GM12878 (cell line): ENCODE measurements at regions not wholly inside any gene's neighbourhood (a gene's known extent, or its start where the extent isn't known, plus 50 kb on each side); places are given as distances from the start of the nearest gene placed in this dataset.

Source experiments
- ATAC-seq: fragments of 200-7000 bp; cut with Tn5 transposase; 3 replicates; pipeline ENCODE4 v1.9.1; 2020; ENCODE audit warnings: mild to moderate bottlenecking, moderate library complexity
- BruUV-seq: library from RNA; stranded (reverse); fragments of 400-500 nt; replicated peaks from 2 replicates; lab custom pipeline; 2021; lab: Mats Ljungman, UMichigan
- CTCF ChIA-PET: fragments of 300-600 bp; sonication (Branson Sonifier 250); formaldehyde crosslinking; extraction: SDS; loops from one replicate; lab custom pipeline; 2021; ENCODE audit warnings: inconsistent platforms; lab: Yijun Ruan, JAX
- POLR2A ChIA-PET: fragments of 350-600 bp; formaldehyde crosslinking; extraction: SDS; loops from one replicate; lab custom pipeline; 2021; ENCODE audit warnings: inconsistent platforms; lab: Charles Lee
- RAD21 ChIA-PET: fragments of 300-600 bp; sonication (Branson Sonifier 250); formaldehyde crosslinking; loops from one replicate; lab custom pipeline; 2023; ENCODE audit warnings: antibody characterized with exemption; ENCODE audit not compliant: unreplicated experiment; lab: Charles Lee
- SMC1A ChIA-PET: fragments of 300-600 bp; sonication (Branson Sonifier 250); formaldehyde crosslinking; loops from one replicate; lab custom pipeline; 2023; ENCODE audit not compliant: unreplicated experiment, uncharacterized antibody; lab: Charles Lee
- DNase-seq: peaks from one replicate; pipeline ENCODE4 v3.0.0-alpha.2; 2011; ENCODE audit warnings: low read depth, low spot score
- FAIRE-seq: peaks from 3 replicates; lab custom pipeline; 2011; peaks lifted over from hg19 to GRCh38; lab: Jason Lieb, UNC
- H2AFZ ChIP-seq: 2 replicates; pipeline ENCODE4 v1.6.0; 2011; ENCODE audit warnings: low read depth, low read length, control low read depth; ENCODE audit not compliant: control insufficient read depth
- H3K27ac ChIP-seq: 2 replicates; pipeline ENCODE4 v1.5.1; 2011; ENCODE audit warnings: control low read depth; ENCODE audit not compliant: control insufficient read depth, insufficient read depth
- H3K27me3 ChIP-seq, 2 experiments: replicated peaks in 1 of 2; 2 replicates each; pipeline versions ENCODE4 v1.6.0 to v1.6.1; 2011; ENCODE audit warnings: low read length in 1 of 2; ENCODE audit not compliant: control insufficient read depth in 2 of 2, insufficient read depth in 2 of 2
- H3K36me3 ChIP-seq, 2 experiments: 2 replicates each; pipeline ENCODE4 v1.5.1; 2011; ENCODE audit warnings: low read length in 1 of 2; ENCODE audit not compliant: control insufficient read depth in 2 of 2, insufficient read depth in 2 of 2
- H3K4me1 ChIP-seq: 2 replicates; pipeline ENCODE4 v1.6.1; 2011; ENCODE audit warnings: mild to moderate bottlenecking, low read length, moderate library complexity, mixed read lengths; ENCODE audit not compliant: control insufficient read depth, insufficient read depth
- H3K4me2 ChIP-seq: 2 replicates; pipeline ENCODE4 v1.6.0; 2011; ENCODE audit warnings: control low read depth; ENCODE audit not compliant: control insufficient read depth, insufficient read depth
- H3K4me3 ChIP-seq: fragments of 200-600 bp; sonication (generic); 2 replicates; pipeline ENCODE4 v1.5.1; 2016
- H3K79me2 ChIP-seq: 2 replicates; pipeline ENCODE4 v1.6.0; 2011; ENCODE audit warnings: low read length; ENCODE audit not compliant: control insufficient read depth, insufficient read depth
- H3K9ac ChIP-seq: 2 replicates; pipeline ENCODE4 v1.8.0; 2011; ENCODE audit warnings: low read length, control low read depth, mixed read lengths; ENCODE audit not compliant: control insufficient read depth, insufficient read depth
- H3K9me3 ChIP-seq: replicated peaks from 3 replicates; pipeline ENCODE4 v1.5.1; 2011; ENCODE audit warnings: mild to moderate bottlenecking, low read length; ENCODE audit not compliant: control insufficient read depth, insufficient read depth
- H4K20me1 ChIP-seq: 2 replicates; pipeline ENCODE4 v1.6.0; 2011; ENCODE audit not compliant: control insufficient read depth, insufficient read depth
- BHLHE40 ChIP-seq, 2 experiments: fragments of 450-650 bp in 1 of 2; IDR thresholded peaks; 2 replicates each; pipeline ENCODE4 v1.6.1; 2011 to 2017; ENCODE audit warnings: low read depth in 2 of 2, borderline replicate concordance in 1 of 2, improper control_type of control experiment in 1 of 2, low read length in 1 of 2, mild to moderate bottlenecking in 1 of 2
- KDM1A ChIP-seq: fragments of 200-600 bp; sonication (generic); IDR thresholded peaks from 2 replicates; pipeline ENCODE4 v1.6.1; 2016; ENCODE audit warnings: borderline replicate concordance
- NBN ChIP-seq: fragments of 450-650 bp; IDR thresholded peaks from 2 replicates; pipeline ENCODE4 v1.6.1; 2016
- NFIC ChIP-seq: IDR thresholded peaks from 2 replicates; pipeline ENCODE4 v1.6.1; 2012; ENCODE audit warnings: low read depth, mild to moderate bottlenecking, inconsistent platforms, low read length, moderate library complexity
- PAX8 ChIP-seq: fragments of 450-650 bp; IDR thresholded peaks from 2 replicates; pipeline ENCODE4 v1.6.1; 2017; ENCODE audit warnings: mild to moderate bottlenecking, moderate library complexity
- POU2F2 ChIP-seq: IDR thresholded peaks from 3 replicates; pipeline ENCODE4 v1.6.1; 2011; ENCODE audit warnings: low read depth, mild to moderate bottlenecking, low read length, borderline replicate concordance
- RBBP5 ChIP-seq: fragments of 200-600 bp; sonication (generic); conservative IDR thresholded peaks from 2 replicates; pipeline ENCODE4 v1.6.1; 2016
- RUNX3 ChIP-seq: IDR thresholded peaks from 2 replicates; pipeline ENCODE4 v1.6.1; 2012; ENCODE audit warnings: low read length, inconsistent platforms
- SPI1 ChIP-seq: IDR thresholded peaks from 2 replicates; pipeline ENCODE4 v1.6.1; 2011; ENCODE audit warnings: low read depth, mild to moderate bottlenecking, low read length, moderate library complexity, borderline replicate concordance; ENCODE audit not compliant: insufficient read depth
- TBL1XR1 ChIP-seq: IDR thresholded peaks from 2 replicates; pipeline ENCODE4 v1.6.1; 2012; ENCODE audit warnings: low read depth, low read length, improper control_type of control experiment
- TCF12 ChIP-seq: IDR thresholded peaks from 2 replicates; pipeline ENCODE4 v1.6.1; 2011; ENCODE audit warnings: low read depth, mild to moderate bottlenecking, low read length
- YY1 ChIP-seq: IDR thresholded peaks from 2 replicates; pipeline ENCODE4 v1.6.1; 2011; ENCODE audit warnings: low read depth, mild to moderate bottlenecking, low read length
- ZZZ3 ChIP-seq: IDR thresholded peaks from 2 replicates; pipeline ENCODE4 v1.6.1; 2011; ENCODE audit warnings: low read depth; ENCODE audit not compliant: control insufficient read depth, insufficient read length
- WGBS: methylation state at CpG from one replicate; pipeline ENCODE4 v1.1.6; 2016; ENCODE audit warnings: low lambda C conversion rate; ENCODE audit not compliant: insufficient replicate concordance, insufficient coverage; ENCODE audit errors: missing lambda C conversion rate; 5-methylcytosine and 5-hydroxymethylcytosine counted together
- in situ Hi-C: fragments of 300-500 bp; cut with MboI; formaldehyde crosslinking; loops from 9 replicates; pipeline ENCODE4 v1.14.3; 2018; ENCODE audit warnings: mixed read lengths
- intact Hi-C: fragments of 100-400 bp; cut with micrococcal nuclease; formaldehyde crosslinking; loops from one replicate; pipeline ENCODE4 v1.14.2; 2022; ENCODE audit not compliant: unreplicated experiment
- TF ChIP-seq, protein P1 (sequence below), 3 experiments: IDR thresholded peaks in 2 of 3; conservative IDR thresholded peaks in 1 of 3; 2 replicates each; pipeline ENCODE4 v1.5.1; 2011; ENCODE audit warnings: low read depth in 3 of 3, low read length in 3 of 3, mild to moderate bottlenecking in 3 of 3, control low read depth in 2 of 3, moderate library complexity in 2 of 3, inconsistent platforms in 1 of 3, mixed read lengths in 1 of 3; ENCODE audit not compliant: control insufficient read depth in 2 of 3, insufficient read depth in 1 of 3; ENCODE audit errors: extremely low read depth in 1 of 3
- TF ChIP-seq, protein P2 (sequence below): IDR thresholded peaks from 2 replicates; pipeline ENCODE4 v1.6.1; 2011; ENCODE audit warnings: mild to moderate bottlenecking, low read depth, low read length, moderate library complexity; ENCODE audit not compliant: insufficient replicate concordance
- TF ChIP-seq, protein P3 (sequence below): IDR thresholded peaks from 2 replicates; pipeline ENCODE4 v1.6.1; 2011; ENCODE audit warnings: low read depth, low read length, improper control_type of control experiment, borderline replicate concordance
- TF ChIP-seq, protein P4 (sequence below): fragments of 150-350 bp; IDR thresholded peaks from 2 replicates; pipeline ENCODE4 v1.6.1; 2016; ENCODE audit warnings: low read depth, low read length

DNA sequence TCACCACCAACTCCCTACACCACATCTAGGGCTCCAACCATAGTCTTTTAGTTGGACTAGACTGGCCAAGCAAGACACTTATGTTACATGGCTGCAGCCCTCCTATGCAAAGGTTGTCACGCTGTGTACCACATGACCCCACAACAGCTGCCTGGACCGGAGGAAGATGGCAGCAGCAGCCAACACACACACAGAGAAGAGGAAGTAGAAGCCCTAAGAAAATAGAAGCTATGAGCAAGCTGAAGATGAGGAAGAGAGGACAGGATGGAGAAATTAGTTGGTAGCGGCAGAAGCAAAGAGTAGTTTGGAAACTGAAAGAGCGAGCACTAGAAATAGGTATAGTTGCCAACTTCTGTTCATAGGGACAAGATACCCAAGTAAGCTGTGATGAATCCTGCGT lies 60.8 kb upstream of the RALGPS2 start:
- H2AFZ ChIP-seq: peak overlapping the region; percentile 42
- peak; percentile 80 for ATAC-seq
- H3K9me3 ChIP-seq: no peaks in the 10 kb centered on the region; the same call in 2 of the 3 replicates
- no TSS peak for BruUV-seq
- WGBS: 3% methylated on average over 5 of the region's 5 CpGs
- ChIA-PET POLR2A (interaction anchor here (0.6 to 1.6 kb wide), 3 partner anchors 21 to 84 kb away, joined by 3 to 6 read pairs (median 3); no protein-coding TSS in a partner anchor), CTCF (interaction anchor here (0.8 to 1.8 kb wide), 4 partner anchors 14 to 131 kb away, joined by 3 to 7 read pairs (median 4); partner anchors contain the start of gene RALGPS2), SMC1A (interaction anchor here (0.7 to 2.5 kb wide), 12 partner anchors 14 to 338 kb away, joined by 3 to 10 read pairs (median 5); no protein-coding TSS in a partner anchor), RAD21 (interaction anchor here (0.7 to 2.5 kb wide), 5 partner anchors 20 to 121 kb away, joined by 3 to 11 read pairs (median 5); no protein-coding TSS in a partner anchor)
- H3K4me1 ChIP-seq: peaks cover 30% of the 10 kb centered on the region
- FAIRE-seq: no peak
- no peaks in the 10 kb centered on the region for H3K79me2 ChIP-seq
- H3K36me3 ChIP-seq: no peaks in the 10 kb centered on the region
- intact Hi-C loops: loop anchor here (5.0 to 10.0 kb wide), 3 partner anchors 57 to 361 kb away; partner anchors contain the start of gene FAM20B
- no peak overlapping the region for H3K9ac ChIP-seq
- no peak overlapping the region for H3K4me3 ChIP-seq
- no peak overlapping the region for H3K27ac ChIP-seq
- in situ Hi-C loops: no loop called here
- H3K4me2 ChIP-seq: peak overlapping the region; percentile 39; the same call in 1 of the 2 replicates
- H4K20me1 ChIP-seq: no peaks in the 10 kb centered on the region
- no peaks in the 10 kb centered on the region for H3K27me3 ChIP-seq
- DNase-seq: peak; percentile 79
- TF ChIP-seq RBBP5 (no peak), NFIC (no peak), SPI1 (peak; percentile 52; the same call in 1 of the 2 replicates), KDM1A (no peak), YY1 (peak; percentile 84), ZZZ3 (no peak), TBL1XR1 (no peak), BHLHE40 (IDR thresholded peaks at IDR 0.05; ENCODE audit: borderline replicate concordance in 1 of 2, low read depth in 2 of 2, low read length in 1 of 2) (0 out of 4 replicates have a peak, but pooled peaks of 1 of the 2 experiments have one; percentile 14), TCF12 (peak; percentile 65; the same call in 1 of the 2 replicates), NBN (peak; percentile 54; the same call in 1 of the 2 replicates), PAX8 (no peak), POU2F2 (peak; percentile 38; the same call in 1 of the 3 replicates), RUNX3 (peak; percentile 9; the same call in 1 of the 2 replicates)
- TF ChIP-seq, protein P1, sequence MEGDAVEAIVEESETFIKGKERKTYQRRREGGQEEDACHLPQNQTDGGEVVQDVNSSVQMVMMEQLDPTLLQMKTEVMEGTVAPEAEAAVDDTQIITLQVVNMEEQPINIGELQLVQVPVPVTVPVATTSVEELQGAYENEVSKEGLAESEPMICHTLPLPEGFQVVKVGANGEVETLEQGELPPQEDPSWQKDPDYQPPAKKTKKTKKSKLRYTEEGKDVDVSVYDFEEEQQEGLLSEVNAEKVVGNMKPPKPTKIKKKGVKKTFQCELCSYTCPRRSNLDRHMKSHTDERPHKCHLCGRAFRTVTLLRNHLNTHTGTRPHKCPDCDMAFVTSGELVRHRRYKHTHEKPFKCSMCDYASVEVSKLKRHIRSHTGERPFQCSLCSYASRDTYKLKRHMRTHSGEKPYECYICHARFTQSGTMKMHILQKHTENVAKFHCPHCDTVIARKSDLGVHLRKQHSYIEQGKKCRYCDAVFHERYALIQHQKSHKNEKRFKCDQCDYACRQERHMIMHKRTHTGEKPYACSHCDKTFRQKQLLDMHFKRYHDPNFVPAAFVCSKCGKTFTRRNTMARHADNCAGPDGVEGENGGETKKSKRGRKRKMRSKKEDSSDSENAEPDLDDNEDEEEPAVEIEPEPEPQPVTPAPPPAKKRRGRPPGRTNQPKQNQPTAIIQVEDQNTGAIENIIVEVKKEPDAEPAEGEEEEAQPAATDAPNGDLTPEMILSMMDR (IDR thresholded peaks at IDR 0.05 in 2 of 3, conservative IDR thresholded peaks at IDR 0.05 in 1 of 3; ENCODE audit: control insufficient read depth in 2 of 3, extremely low read depth in 1 of 3, insufficient read depth in 1 of 3, low read depth in 3 of 3, low read length in 3 of 3): no peak
- TF ChIP-seq, protein P2, sequence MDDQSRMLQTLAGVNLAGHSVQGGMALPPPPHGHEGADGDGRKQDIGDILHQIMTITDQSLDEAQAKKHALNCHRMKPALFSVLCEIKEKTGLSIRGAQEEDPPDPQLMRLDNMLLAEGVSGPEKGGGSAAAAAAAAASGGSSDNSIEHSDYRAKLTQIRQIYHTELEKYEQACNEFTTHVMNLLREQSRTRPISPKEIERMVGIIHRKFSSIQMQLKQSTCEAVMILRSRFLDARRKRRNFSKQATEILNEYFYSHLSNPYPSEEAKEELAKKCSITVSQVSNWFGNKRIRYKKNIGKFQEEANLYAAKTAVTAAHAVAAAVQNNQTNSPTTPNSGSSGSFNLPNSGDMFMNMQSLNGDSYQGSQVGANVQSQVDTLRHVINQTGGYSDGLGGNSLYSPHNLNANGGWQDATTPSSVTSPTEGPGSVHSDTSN: no peak
- TF ChIP-seq, protein P3, sequence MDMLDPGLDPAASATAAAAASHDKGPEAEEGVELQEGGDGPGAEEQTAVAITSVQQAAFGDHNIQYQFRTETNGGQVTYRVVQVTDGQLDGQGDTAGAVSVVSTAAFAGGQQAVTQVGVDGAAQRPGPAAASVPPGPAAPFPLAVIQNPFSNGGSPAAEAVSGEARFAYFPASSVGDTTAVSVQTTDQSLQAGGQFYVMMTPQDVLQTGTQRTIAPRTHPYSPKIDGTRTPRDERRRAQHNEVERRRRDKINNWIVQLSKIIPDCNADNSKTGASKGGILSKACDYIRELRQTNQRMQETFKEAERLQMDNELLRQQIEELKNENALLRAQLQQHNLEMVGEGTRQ: no peak; the same call in 1 of the 2 replicates
- TF ChIP-seq, protein P4, sequence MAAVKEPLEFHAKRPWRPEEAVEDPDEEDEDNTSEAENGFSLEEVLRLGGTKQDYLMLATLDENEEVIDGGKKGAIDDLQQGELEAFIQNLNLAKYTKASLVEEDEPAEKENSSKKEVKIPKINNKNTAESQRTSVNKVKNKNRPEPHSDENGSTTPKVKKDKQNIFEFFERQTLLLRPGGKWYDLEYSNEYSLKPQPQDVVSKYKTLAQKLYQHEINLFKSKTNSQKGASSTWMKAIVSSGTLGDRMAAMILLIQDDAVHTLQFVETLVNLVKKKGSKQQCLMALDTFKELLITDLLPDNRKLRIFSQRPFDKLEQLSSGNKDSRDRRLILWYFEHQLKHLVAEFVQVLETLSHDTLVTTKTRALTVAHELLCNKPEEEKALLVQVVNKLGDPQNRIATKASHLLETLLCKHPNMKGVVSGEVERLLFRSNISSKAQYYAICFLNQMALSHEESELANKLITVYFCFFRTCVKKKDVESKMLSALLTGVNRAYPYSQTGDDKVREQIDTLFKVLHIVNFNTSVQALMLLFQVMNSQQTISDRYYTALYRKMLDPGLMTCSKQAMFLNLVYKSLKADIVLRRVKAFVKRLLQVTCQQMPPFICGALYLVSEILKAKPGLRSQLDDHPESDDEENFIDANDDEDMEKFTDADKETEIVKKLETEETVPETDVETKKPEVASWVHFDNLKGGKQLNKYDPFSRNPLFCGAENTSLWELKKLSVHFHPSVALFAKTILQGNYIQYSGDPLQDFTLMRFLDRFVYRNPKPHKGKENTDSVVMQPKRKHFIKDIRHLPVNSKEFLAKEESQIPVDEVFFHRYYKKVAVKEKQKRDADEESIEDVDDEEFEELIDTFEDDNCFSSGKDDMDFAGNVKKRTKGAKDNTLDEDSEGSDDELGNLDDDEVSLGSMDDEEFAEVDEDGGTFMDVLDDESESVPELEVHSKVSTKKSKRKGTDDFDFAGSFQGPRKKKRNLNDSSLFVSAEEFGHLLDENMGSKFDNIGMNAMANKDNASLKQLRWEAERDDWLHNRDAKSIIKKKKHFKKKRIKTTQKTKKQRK: no peak
